ENCODE measurements at regions not wholly inside any gene's neighbourhood (a gene's known extent, or its start where the extent isn't known, plus 50 kb on each side); places are given as distances from the start of the nearest gene placed in this dataset.

DNA sequence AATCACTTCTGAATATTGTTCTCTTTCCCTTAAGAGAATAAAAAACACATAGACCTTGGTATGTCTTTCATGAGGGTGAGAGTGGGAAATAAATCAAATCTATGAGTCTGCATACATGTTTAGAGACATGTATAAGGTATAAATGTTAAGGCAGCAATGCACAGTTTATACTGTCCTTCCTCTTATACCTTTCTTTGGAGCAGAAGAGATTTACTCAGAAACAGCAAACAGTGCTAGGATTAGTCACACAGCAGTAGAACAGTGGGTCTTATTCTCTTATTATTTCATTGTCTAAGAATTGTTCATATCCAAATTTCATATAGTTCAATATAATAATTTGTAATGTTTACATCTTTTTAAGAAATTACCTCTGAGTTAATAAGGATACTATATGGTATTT is 126.7 kb upstream of the TMEM196 start:
- TF ChIP-seq, protein P1, sequence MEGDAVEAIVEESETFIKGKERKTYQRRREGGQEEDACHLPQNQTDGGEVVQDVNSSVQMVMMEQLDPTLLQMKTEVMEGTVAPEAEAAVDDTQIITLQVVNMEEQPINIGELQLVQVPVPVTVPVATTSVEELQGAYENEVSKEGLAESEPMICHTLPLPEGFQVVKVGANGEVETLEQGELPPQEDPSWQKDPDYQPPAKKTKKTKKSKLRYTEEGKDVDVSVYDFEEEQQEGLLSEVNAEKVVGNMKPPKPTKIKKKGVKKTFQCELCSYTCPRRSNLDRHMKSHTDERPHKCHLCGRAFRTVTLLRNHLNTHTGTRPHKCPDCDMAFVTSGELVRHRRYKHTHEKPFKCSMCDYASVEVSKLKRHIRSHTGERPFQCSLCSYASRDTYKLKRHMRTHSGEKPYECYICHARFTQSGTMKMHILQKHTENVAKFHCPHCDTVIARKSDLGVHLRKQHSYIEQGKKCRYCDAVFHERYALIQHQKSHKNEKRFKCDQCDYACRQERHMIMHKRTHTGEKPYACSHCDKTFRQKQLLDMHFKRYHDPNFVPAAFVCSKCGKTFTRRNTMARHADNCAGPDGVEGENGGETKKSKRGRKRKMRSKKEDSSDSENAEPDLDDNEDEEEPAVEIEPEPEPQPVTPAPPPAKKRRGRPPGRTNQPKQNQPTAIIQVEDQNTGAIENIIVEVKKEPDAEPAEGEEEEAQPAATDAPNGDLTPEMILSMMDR (IDR thresholded peaks at IDR 0.05) = no peak
- TF ChIP-seq POLR2AphosphoS5 (IDR thresholded peaks at IDR 0.05) (no peak), POLR2A (IDR thresholded peaks at IDR 0.05) (no peak)
